Fibroblast of lung (primary cell): ENCODE measurements at regions not wholly inside any gene's neighbourhood (a gene's known extent, or its start where the extent isn't known, plus 50 kb on each side); places are given as distances from the start of the nearest gene placed in this dataset.

Experiments used
- CTCF ChIP-seq, 2 donors: IDR thresholded peaks in 1 of 2; conservative IDR thresholded peaks in 1 of 2; 1 replicate in 1 of 2; 2 replicates in 1 of 2; pipeline ENCODE4 v1.5.1; 2011 to 2012; ENCODE audit warnings: low read length in 2 of 2, control low read depth in 1 of 2, inconsistent platforms in 1 of 2, low read depth in 1 of 2, mild to moderate bottlenecking in 1 of 2
- EZH2 ChIP-seq: IDR thresholded peaks from 2 replicates; pipeline ENCODE4 v1.5.1; 2012; ENCODE audit warnings: low read length, control low read depth, mild to moderate bottlenecking; ENCODE audit errors: missing control alignments

- TF ChIP-seq EZH2 (no peak), CTCF (conservative IDR thresholded peaks at IDR 0.05 in 1 of 2, IDR thresholded peaks at IDR 0.05 in 1 of 2; ENCODE audit: low read depth in 1 of 2, low read length in 2 of 2) (no peak)
Measured at GRCh38 chr16:51542981-51543815, 392.1 kb upstream of the SALL1 start.
